NCI-H2029 treated with DMSO at 0.1 percent for 48 hours (cell line): ENCODE measurements at regions not wholly inside any gene's neighbourhood (a gene's known extent, or its start where the extent isn't known, plus 50 kb on each side); places are given as distances from the start of the nearest gene placed in this dataset.

Experiments
- DNase-seq: peaks from one replicate; lab custom pipeline; 2025; lab: John Stamatoyannopoulos, UW

- no peak for DNase-seq
Measured at GRCh38 chr15:81523867-81524266, 149.9 kb upstream of the TMC3 start.

DNA sequence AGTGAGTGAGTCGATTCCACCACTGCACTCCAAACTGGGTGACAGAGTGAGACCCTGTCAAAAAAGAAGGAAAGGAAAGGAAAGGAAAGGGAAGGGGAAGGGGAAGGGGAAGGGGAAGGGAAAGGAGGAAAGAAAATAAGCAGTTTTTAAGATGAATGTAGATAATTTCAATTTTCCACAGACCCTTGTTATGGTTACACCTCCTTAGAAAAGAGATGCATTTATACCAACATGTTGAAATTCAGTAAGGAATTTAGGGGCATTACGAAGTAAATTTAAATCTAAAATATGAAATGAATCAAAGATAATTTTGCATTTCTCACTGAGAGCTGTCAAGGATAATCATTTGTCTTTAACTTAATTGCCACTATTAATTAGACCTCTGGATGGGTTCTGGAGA lies 146.5 kb upstream of the TMC3 start:
- DNase-seq: no peak

DNA sequence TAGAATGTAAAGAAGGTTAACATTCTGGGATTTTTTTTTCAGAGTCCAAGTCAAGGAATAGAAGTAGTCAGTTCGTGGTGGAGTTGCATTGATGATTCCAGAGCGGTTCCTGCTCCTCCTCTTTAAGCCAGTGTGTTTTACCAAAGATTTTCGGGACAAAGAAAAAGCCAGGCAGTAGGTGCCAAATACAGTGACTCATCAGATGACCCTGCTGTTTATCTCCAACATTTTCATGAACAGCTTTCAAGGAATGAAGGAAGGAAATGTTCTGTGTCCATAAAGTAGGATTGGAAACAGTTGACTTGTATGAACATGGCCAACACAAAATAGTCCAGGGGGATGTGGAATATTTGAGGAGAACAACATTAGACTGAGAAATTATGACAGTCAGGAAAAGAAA lies 142.4 kb upstream of the TMC3 start:
- no peak for DNase-seq

DNA sequence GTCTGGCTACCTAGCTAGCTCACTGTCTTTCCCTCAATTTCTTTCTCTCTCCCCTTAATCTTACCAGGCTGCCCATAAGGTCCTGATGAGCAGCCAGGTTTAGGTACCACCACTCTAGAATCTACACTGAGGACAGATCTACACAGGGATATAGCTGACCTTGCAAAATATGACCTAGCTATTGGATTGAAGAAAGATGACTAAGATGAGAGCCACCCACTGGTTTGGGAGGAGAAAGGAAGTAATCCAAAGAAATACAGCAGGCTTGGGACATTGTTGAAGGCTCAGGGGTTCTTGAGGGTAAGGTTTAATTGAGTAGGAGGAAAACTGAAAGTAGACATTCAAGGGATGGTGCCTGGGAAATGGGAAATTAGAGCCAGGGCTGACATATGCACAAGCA lies 142.0 kb upstream of the TMC3 start:
- no peak for DNase-seq

DNA sequence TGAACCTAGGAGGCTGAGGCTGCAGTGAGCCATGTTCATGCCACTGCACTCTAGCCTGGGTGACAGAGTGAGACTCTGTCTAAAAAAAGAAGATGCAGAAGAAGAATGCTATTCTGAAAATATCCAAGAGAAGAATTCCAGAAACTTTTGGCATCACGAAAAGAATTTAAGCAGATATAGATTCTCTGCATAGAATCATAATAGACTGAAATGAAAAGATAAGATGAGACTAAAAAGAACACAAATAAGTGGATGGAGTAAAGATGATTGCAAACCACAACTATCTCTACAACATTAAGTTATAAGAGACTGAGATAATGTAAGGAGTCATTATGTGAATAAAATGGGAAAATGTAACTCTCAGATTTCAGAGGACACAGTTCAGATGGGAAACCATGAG lies 140.7 kb upstream of the TMC3 start:
- no peak for DNase-seq

- no peak for DNase-seq
Measured at GRCh38 chr15:81511138-81511537, 137.1 kb upstream of the TMC3 start.

DNA sequence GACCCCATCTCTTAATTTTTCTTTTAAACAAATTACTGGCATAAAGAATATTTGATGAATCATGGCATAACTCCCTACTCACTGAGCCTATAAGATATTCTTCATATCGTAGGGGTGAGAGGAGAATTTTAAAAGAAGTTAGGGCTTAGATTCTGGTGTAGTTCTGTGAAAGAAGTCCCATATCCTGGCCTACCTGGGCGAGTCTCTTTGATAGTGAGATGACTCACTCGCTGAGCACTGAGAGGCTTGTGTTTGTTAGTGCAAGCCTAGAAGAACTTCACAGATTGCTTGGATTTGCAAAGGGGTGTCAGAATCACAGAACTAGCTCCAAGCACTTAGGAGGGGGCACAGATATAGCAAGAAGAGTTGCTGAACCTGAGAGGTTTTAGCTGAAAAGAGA lies 133.8 kb upstream of the TMC3 start:
- DNase-seq: no peak

- DNase-seq: no peak
Measured at GRCh38 chr15:81506936-81507335, 132.9 kb upstream of the TMC3 start.

DNA sequence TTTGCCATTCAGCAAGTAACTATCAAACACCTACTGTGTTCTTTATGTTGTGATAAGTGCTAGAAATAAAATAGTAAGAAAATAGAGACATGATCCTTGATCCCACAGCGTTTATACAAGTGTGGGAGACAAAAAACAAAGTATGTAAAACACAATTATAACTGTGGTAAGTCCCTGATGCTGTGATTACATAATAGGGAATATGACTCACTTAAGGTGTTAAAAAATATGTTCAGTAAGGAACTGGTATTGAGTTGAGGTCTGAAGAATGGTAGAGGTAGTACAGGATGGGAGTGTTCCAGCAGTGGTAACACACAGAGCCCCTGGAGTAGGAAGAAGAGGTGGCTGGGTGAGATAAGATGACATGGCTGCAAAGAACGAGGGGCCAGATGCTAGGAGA lies 132.1 kb upstream of the TMC3 start:
- no peak for DNase-seq

GRCh38 chr15:81504170-81504905 lies 130.3 kb upstream of the TMC3 start:
- DNase-seq: no peak

- no peak for DNase-seq
Measured at GRCh38 chr15:81502439-81502838, 128.4 kb upstream of the TMC3 start.

- DNase-seq: no peak
Measured at GRCh38 chr15:81500081-81500480, 126.1 kb upstream of the TMC3 start.

DNA sequence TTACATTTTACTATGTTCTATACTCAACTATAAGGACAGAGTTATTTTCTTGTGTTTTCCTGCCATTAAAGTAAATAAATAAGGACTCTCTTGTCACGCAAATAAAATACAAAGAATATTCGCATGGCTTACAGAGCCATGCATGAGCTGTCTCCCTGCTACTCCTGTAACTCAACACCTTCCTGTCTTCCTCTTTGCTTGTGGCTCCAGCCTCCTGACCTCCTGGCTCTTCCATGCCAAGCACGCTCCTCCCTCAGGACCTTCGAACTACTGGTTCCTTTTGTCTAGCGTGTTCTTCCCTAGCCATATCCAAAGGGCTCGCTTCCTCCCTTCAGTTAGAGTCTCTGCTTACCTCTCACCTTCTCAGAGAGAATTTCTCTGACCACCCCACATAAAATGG lies 124.3 kb upstream of the TMC3 start:
- DNase-seq: no peak

DNA sequence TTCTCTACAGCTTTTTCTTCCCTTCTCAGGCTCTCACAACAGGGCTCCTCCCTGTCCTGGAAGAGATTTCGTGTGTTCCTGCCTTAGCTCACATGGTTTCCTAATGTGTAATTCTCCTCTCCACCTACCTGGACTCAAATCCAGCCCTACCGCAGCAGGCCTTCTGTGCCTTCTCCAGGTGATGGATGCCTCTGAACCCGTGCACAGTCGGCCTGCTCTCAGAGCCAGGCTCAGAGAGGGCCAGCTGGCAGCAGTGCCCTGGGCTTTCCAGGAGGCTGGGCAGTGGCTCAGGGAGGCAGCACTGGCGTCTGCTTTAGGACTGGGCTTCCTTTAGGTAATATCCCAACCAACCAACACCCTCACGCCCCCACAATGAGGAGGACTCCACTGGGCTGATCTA lies 123.2 kb upstream of the TMC3 start:
- DNase-seq: no peak

DNA sequence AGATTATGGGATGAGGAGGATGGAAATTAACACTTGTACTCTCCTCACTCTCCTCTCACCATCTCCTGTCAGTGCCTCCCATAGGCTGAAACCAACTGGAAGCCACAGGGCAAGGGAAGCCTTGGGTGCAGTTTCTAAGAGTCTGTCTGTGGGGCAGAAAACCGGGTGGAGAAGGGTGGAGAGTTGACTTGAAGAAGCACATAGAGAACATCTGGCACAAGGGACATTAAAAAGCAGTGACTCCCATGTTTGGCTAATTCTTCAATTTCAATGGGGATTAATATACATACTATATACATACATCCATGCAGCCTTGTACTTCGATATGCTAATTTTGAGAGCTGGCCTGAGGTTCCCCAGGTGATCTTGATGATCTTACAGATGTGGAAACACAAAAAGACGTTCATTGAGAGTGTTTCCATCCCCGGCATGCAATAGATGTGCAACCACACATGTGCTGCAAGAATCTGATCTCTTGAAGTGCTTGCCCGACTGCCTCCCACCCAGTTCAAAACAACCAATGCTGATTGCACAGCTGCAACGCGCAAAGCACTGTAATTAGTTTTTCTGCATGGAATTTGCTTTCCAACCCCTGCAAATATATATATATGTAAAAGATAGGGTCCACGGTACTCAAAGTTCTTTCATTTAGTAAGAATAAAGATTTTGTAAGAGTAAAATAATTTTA lies 121.9 kb upstream of the TMC3 start:
- DNase-seq: no peak

DNA sequence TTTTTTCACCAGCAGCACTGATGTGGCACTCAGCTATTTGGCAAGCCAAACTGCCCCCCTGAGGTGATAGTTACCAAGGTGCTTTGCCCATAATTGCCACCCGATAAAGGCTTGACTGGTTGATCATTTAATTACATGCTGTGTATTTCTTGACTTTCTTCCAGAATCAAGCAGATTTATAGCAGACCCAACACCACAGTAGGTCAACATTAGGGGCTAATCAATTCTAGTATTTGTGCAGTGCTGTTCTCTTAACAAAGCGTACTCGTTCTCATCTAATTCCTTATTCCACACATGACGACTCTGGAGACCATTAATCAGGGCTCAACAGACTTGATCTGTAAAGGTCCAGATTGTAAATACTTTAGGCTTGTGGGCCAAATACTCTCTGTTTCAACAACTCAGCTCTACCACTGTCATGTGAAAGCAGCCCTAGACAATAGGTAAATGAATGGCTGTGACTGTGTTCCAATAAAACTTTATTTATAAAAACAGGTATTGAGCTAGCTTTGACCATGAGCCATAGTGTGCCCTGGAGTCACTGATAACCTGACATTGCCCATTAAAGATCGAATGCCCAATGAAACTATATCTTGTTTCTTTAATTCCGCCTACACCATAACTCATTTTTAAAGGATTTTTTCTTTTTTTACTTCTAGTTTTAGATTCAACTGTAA lies 119.1 kb upstream of the TMC3 start:
- no peak for DNase-seq

DNA sequence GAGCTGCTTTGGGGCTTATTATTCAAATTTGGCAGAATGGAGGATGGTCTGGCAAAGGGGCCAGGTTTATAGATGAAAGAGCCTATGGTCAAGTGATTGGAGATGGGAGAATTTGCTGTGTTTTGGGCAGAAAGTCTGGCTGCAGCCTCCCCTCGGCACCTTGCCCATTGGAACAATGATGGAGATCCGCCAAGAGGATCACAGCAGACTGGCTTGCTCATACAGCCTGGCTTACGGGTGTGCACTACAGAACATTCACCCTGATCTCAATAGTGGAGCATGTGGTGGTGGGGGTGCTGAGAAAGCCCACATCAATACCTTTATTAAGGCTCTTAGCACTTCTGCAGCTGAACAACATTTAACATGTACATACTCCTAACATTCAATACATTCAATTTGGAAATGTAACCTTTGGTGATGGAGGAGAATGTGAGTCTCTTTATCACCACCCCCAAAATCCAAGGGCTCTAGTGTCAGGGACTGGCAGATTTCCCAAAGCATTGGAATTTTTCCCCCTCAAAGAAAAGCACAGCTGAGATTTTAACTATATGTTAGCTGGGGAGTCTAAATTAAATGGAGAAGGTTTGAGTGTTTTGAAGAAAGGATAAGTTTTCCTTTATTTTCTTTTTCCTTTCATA lies 118.4 kb upstream of the TMC3 start:
- DNase-seq: peak; percentile 35

- no peak for DNase-seq
Measured at GRCh38 chr15:81491414-81492096, 117.5 kb upstream of the TMC3 start.

GRCh38 chr15:81485806-81486205 lies 111.8 kb upstream of the TMC3 start:
- DNase-seq: no peak

DNA sequence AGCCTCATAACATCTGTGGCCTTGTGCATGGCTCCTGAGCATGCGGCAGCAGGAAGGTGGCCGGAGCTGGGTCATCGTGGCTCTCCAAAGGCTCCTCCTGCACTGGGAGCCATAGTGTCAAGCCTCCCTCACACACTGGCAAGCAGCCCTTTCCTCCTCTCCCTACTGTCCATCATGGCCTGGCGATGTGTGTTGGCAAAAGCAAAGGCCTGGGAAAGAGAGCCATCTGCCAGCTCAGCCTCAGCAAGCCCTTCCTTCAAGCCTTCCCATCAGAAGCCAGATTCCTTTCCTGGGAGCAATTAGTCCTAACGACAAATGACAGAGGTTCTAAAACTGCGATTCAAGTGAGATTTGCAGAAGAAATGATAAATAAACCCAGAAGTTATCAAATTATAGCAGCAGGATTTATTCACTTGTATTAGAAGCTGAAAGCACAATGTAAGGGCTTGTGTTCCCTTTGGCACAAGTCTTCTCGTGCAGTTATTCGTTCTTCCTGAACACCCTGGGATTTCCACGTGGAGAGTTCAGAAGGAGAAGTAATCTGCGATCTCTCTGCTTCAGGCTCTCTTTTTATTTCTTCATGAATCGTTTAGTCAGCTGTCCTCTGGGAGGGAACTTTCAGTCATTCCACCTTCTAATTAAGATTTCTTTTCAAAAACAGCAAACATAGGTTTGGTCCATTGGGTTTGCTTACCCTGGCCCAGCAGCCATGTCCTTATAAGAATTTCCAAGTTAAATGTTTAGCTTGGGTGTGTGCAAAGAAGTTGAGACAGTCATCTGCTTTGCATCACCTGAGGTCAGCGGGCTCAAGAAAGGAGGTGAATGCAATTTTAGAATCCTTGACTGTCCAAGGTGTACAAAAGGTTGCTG lies 110.3 kb upstream of the TMC3 start:
- DNase-seq: no peak

GRCh38 chr15:81483496-81483895 lies 109.5 kb upstream of the TMC3 start:
- DNase-seq: no peak
